ENCODE measurements at regions not wholly inside any gene's neighbourhood (a gene's known extent, or its start where the extent isn't known, plus 50 kb on each side); places are given as distances from the start of the nearest gene placed in this dataset.

DNA sequence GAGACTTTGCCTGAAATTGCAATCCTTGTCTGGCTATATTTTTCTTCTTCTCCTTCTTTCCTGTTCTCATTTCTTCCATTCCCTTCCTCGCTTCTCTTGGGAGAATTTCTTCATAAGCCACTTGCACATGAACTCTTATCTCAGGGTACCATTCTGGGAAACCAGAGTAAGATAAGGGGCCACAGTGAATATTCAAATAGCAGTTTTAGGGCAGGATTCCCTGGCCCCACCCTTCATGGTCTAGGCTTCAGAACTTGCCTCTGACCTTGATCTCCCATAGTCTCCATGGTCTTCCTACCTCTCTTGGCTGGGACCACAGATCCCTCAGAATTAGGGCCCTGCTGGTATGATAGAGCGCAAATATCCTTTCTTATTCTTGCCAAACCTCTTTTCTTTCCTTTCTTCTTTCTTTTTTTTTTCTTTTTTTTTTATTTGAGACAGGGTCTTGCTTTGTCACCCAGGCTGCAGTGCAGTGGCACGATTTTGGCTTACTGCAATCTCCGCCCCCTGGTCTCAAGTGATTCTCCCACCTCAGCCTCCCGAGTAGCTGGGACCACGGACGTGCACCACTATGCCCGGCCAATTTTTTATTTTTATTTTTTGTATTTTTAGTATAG lies 123.0 kb upstream of the CITED2 start:
- TF ChIP-seq, protein P1, sequence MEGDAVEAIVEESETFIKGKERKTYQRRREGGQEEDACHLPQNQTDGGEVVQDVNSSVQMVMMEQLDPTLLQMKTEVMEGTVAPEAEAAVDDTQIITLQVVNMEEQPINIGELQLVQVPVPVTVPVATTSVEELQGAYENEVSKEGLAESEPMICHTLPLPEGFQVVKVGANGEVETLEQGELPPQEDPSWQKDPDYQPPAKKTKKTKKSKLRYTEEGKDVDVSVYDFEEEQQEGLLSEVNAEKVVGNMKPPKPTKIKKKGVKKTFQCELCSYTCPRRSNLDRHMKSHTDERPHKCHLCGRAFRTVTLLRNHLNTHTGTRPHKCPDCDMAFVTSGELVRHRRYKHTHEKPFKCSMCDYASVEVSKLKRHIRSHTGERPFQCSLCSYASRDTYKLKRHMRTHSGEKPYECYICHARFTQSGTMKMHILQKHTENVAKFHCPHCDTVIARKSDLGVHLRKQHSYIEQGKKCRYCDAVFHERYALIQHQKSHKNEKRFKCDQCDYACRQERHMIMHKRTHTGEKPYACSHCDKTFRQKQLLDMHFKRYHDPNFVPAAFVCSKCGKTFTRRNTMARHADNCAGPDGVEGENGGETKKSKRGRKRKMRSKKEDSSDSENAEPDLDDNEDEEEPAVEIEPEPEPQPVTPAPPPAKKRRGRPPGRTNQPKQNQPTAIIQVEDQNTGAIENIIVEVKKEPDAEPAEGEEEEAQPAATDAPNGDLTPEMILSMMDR (IDR thresholded peaks at IDR 0.05; ENCODE audit: low read length) = no peak
- TF ChIP-seq EZH2 (optimal IDR thresholded peaks at IDR 0.05; ENCODE audit: low read depth, low read length) = no peak
- no peak for TF ChIP-seq EZH2phosphoT487 (IDR thresholded peaks at IDR 0.05; ENCODE audit: low read length)
